ENCODE measurements at regions not wholly inside any gene's neighbourhood (a gene's known extent, or its start where the extent isn't known, plus 50 kb on each side); places are given as distances from the start of the nearest gene placed in this dataset.

GRCh38 chr2:65495251-65495877 is 63.0 kb upstream of the SPRED2 start:
- Histone ChIP-seq H3K27me3 (no peaks in the 10 kb centered on the region), H3K36me3 (no peaks in the 10 kb centered on the region), H3K9me3 (no peaks in the 10 kb centered on the region), H3K4me3 (no peak overlapping the region), H3K4me1 (no peaks in the 10 kb centered on the region), H3K27ac (no peak overlapping the region)
- in situ Hi-C loops (cut with MboI; ENCODE audit: low sequenced_read_pairs in 4 of 4) (no loop called here), intact Hi-C loops (cut with DNase I; ENCODE audit: low total_unique reads) (no loop called here)
- ATAC-seq (no peak), DNase-seq (no peak)
- TF ChIP-seq, protein P1, sequence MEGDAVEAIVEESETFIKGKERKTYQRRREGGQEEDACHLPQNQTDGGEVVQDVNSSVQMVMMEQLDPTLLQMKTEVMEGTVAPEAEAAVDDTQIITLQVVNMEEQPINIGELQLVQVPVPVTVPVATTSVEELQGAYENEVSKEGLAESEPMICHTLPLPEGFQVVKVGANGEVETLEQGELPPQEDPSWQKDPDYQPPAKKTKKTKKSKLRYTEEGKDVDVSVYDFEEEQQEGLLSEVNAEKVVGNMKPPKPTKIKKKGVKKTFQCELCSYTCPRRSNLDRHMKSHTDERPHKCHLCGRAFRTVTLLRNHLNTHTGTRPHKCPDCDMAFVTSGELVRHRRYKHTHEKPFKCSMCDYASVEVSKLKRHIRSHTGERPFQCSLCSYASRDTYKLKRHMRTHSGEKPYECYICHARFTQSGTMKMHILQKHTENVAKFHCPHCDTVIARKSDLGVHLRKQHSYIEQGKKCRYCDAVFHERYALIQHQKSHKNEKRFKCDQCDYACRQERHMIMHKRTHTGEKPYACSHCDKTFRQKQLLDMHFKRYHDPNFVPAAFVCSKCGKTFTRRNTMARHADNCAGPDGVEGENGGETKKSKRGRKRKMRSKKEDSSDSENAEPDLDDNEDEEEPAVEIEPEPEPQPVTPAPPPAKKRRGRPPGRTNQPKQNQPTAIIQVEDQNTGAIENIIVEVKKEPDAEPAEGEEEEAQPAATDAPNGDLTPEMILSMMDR (IDR thresholded peaks at IDR 0.05 in 4 of 5, conservative IDR thresholded peaks at IDR 0.05 in 1 of 5): no peak
- no peak for TF ChIP-seq POLR2A (IDR thresholded peaks at IDR 0.05)

GRCh38 chr2:65494078-65494477 is 61.7 kb upstream of the SPRED2 start:
- intact Hi-C loops (cut with DNase I; ENCODE audit: low total_unique reads): no loop called here
- Histone ChIP-seq H3K9me3 (no peaks in the 10 kb centered on the region), H3K27me3 (no peaks in the 10 kb centered on the region), H3K27ac (no peak overlapping the region), H3K36me3 (no peaks in the 10 kb centered on the region), H3K4me3 (no peak overlapping the region), H3K4me1 (no peaks in the 10 kb centered on the region)
- in situ Hi-C loops (cut with MboI; ENCODE audit: low sequenced_read_pairs in 4 of 4): no loop called here
- TF ChIP-seq, protein P1 (IDR thresholded peaks at IDR 0.05 in 4 of 5, conservative IDR thresholded peaks at IDR 0.05 in 1 of 5): no peak
- no peak for TF ChIP-seq POLR2A (IDR thresholded peaks at IDR 0.05)
- ATAC-seq: no peak
- no peak for DNase-seq

DNA sequence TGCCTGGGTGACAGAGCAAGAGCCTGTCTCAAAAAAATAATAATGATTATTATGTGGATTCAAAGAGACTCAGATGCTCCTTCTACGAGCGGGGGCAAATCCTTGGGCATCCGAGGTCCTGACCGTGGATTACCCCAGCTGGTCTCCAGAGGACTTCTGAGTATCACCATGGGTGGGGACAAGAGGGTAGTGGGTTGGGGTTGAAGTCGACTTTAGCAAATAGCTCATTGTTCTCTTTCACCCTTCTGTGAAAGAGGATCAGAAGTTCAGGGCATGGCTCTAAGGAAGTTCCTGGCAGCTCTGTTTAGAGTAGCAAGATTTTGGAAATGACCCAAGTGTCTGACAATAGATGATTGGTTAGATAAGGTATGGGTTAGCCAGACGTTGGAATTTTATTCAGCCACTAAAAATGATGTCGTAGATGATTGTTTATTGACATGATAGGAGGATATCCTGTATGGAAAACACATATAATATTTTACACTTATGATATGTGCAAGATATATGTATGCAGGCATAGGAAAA is 59.0 kb upstream of the SPRED2 start:
- H3K9me3 ChIP-seq: no peaks in the 10 kb centered on the region
- H3K4me3 ChIP-seq: no peak overlapping the region
- no peaks in the 10 kb centered on the region for H3K27me3 ChIP-seq
- no peak for DNase-seq
- no peaks in the 10 kb centered on the region for H3K36me3 ChIP-seq
- intact Hi-C loops (cut with DNase I; ENCODE audit: low total_unique reads) (no loop called here), in situ Hi-C loops (cut with MboI; ENCODE audit: low sequenced_read_pairs in 4 of 4) (no loop called here)
- no peaks in the 10 kb centered on the region for H3K4me1 ChIP-seq
- no peak overlapping the region for H3K27ac ChIP-seq
- TF ChIP-seq POLR2A (IDR thresholded peaks at IDR 0.05): no peak
- TF ChIP-seq, protein P1 (IDR thresholded peaks at IDR 0.05 in 4 of 5, conservative IDR thresholded peaks at IDR 0.05 in 1 of 5): no peak
- no peak for ATAC-seq

GRCh38 chr2:65490222-65490621 is 57.8 kb upstream of the SPRED2 start:
- Histone ChIP-seq H3K27ac (no peak overlapping the region), H3K9me3 (no peaks in the 10 kb centered on the region), H3K4me1 (no peaks in the 10 kb centered on the region), H3K36me3 (no peaks in the 10 kb centered on the region), H3K4me3 (no peak overlapping the region), H3K27me3 (no peaks in the 10 kb centered on the region)
- ATAC-seq (no peak), DNase-seq (no peak)
- TF ChIP-seq, protein P1 (IDR thresholded peaks at IDR 0.05 in 4 of 5, conservative IDR thresholded peaks at IDR 0.05 in 1 of 5): no peak
- TF ChIP-seq POLR2A (IDR thresholded peaks at IDR 0.05): no peak
- in situ Hi-C loops (cut with MboI; ENCODE audit: low sequenced_read_pairs in 4 of 4): no loop called here
- intact Hi-C loops (cut with DNase I; ENCODE audit: low total_unique reads): no loop called here

DNA sequence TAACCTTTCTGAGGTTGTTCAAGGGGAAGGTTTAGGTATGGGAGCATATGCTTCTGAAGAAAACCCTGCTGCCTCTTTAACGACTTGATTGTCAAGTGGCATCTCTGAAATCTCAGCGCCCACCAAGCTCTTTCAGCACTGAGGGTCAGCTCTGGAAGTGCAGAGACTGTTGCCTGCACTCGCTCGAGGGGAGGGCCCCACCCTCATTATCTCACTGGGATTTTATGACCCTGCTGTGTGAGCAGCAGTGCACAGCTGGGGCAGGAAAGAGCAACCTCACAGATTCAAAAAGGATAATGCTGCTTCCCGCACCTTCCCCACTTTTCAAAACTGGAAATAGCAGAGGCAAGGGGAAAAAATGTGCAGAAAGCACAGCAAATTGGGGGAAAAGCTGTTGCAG is 56.9 kb upstream of the SPRED2 start:
- in situ Hi-C loops (cut with MboI; ENCODE audit: low sequenced_read_pairs in 4 of 4): no loop called here
- ATAC-seq: no peak
- intact Hi-C loops (cut with DNase I; ENCODE audit: low total_unique reads): no loop called here
- no peak overlapping the region for H3K27ac ChIP-seq
- H3K9me3 ChIP-seq: no peaks in the 10 kb centered on the region
- H3K36me3 ChIP-seq: no peaks in the 10 kb centered on the region
- no peak for DNase-seq
- H3K4me1 ChIP-seq: no peaks in the 10 kb centered on the region
- H3K4me3 ChIP-seq: no peak overlapping the region
- no peaks in the 10 kb centered on the region for H3K27me3 ChIP-seq
- no peak for TF ChIP-seq POLR2A (IDR thresholded peaks at IDR 0.05)
- TF ChIP-seq, protein P1 (IDR thresholded peaks at IDR 0.05 in 4 of 5, conservative IDR thresholded peaks at IDR 0.05 in 1 of 5): no peak
